Right atrium auricular region (tissue), 2 donors: ENCODE measurements at regions not wholly inside any gene's neighbourhood (a gene's known extent, or its start where the extent isn't known, plus 50 kb on each side); places are given as distances from the start of the nearest gene placed in this dataset.

ENCODE experiments used
- DNase-seq: peaks from one replicate; pipeline ENCODE4 v3.0.0-alpha.2; 2019; ENCODE audit warnings: low spot score
- H3K27ac ChIP-seq, 2 donors: fragments of 200-600 bp; sonication (generic); 1 replicate in 1 of 2; 2 replicates in 1 of 2; pipeline ENCODE4 v1.5.1; 2016 to 2019
- H3K27me3 ChIP-seq, 2 donors: fragments of 200-600 bp; sonication (generic); one replicate each; pipeline versions ENCODE4 v1.5.1 to v1.6.0; 2017 to 2019
- H3K36me3 ChIP-seq: fragments of 200-600 bp; sonication (generic); one replicate; pipeline ENCODE4 v1.5.1; 2016
- H3K4me1 ChIP-seq, 2 donors: fragments of 200-600 bp; sonication (generic); one replicate each; pipeline versions ENCODE4 v1.5.1 to v1.6.0; 2017 to 2019
- H3K4me3 ChIP-seq, 2 donors: fragments of 200-600 bp; sonication (generic); 1 replicate in 1 of 2; 2 replicates in 1 of 2; pipeline ENCODE4 v1.5.1; 2017 to 2019; ENCODE audit warnings: mild to moderate bottlenecking in 1 of 2, moderate library complexity in 1 of 2
- H3K9me3 ChIP-seq, 2 donors: fragments of 200-600 bp; sonication (generic); one replicate each; pipeline ENCODE4 v1.5.1; 2019
- CTCF ChIP-seq, 2 donors: fragments of 200-600 bp; sonication (generic); IDR thresholded peaks; one replicate each; pipeline ENCODE4 v1.5.1; 2019; ENCODE audit warnings: antibody characterized with exemption in 2 of 2

- TF ChIP-seq CTCF (IDR thresholded peaks at IDR 0.05), result no peak
- no peak for DNase-seq
- H3K9me3 ChIP-seq, result no peaks in the 10 kb centered on the region
- H3K27me3 ChIP-seq, result no peaks in the 10 kb centered on the region
- H3K36me3 ChIP-seq, result no peaks in the 10 kb centered on the region
- no peaks in the 10 kb centered on the region for H3K4me1 ChIP-seq
- H3K27ac ChIP-seq, result no peak overlapping the region
- H3K4me3 ChIP-seq, result no peak overlapping the region
Observed at GRCh38 chr5:101437351-101437750, 534.3 kb upstream of the ST8SIA4 start.

GRCh38 chr5:101435768-101436167, 532.7 kb upstream of the ST8SIA4 start:
- H3K4me3 ChIP-seq, result no peak overlapping the region
- DNase-seq, result no peak
- no peak for TF ChIP-seq CTCF (IDR thresholded peaks at IDR 0.05)

GRCh38 chr5:101431201-101431600, 528.1 kb upstream of the ST8SIA4 start:
- Histone ChIP-seq H3K27me3 (no peaks in the 10 kb centered on the region), H3K36me3 (no peaks in the 10 kb centered on the region), H3K4me3 (no peak overlapping the region), H3K9me3 (peaks cover 0 to 4% of the 10 kb centered on the region in 2 donors), H3K27ac (no peak overlapping the region), H3K4me1 (no peaks in the 10 kb centered on the region)
- no peak for DNase-seq
- TF ChIP-seq CTCF (IDR thresholded peaks at IDR 0.05), result no peak

More at GRCh38 chr5:101435768-101436167, 532.7 kb upstream of the ST8SIA4 start:
- Histone ChIP-seq H3K9me3 (no peaks in the 10 kb centered on the region), H3K27ac (no peak overlapping the region), H3K27me3 (no peaks in the 10 kb centered on the region), H3K4me1 (no peaks in the 10 kb centered on the region), H3K36me3 (no peaks in the 10 kb centered on the region)

GRCh38 chr5:101430551-101430950, 527.5 kb upstream of the ST8SIA4 start:
- Histone ChIP-seq H3K36me3 (no peaks in the 10 kb centered on the region), H3K4me1 (no peaks in the 10 kb centered on the region), H3K4me3 (no peak overlapping the region), H3K27me3 (no peaks in the 10 kb centered on the region), H3K27ac (no peak overlapping the region), H3K9me3 (peaks cover 0 to 4% of the 10 kb centered on the region in 2 donors)
- no peak for DNase-seq
- no peak for TF ChIP-seq CTCF (IDR thresholded peaks at IDR 0.05)

- Histone ChIP-seq H3K9me3 (peaks cover 0 to 4% of the 10 kb centered on the region in 2 donors), H3K4me3 (no peak overlapping the region), H3K27me3 (no peaks in the 10 kb centered on the region), H3K4me1 (no peaks in the 10 kb centered on the region), H3K36me3 (no peaks in the 10 kb centered on the region), H3K27ac (no peak overlapping the region)
- TF ChIP-seq CTCF (IDR thresholded peaks at IDR 0.05), result no peak
- no peak for DNase-seq
Observed at GRCh38 chr5:101429241-101429640, 526.2 kb upstream of the ST8SIA4 start.

- peaks cover 0 to 2% of the 10 kb centered on the region in 2 donors for H3K9me3 ChIP-seq
- no peak for DNase-seq
- no peak overlapping the region for H3K27ac ChIP-seq
- H3K36me3 ChIP-seq, result no peaks in the 10 kb centered on the region
- no peaks in the 10 kb centered on the region for H3K27me3 ChIP-seq
- H3K4me3 ChIP-seq, result no peak overlapping the region
- TF ChIP-seq CTCF (IDR thresholded peaks at IDR 0.05), result no peak
- no peaks in the 10 kb centered on the region for H3K4me1 ChIP-seq
Observed at GRCh38 chr5:101425339-101425859, 522.3 kb upstream of the ST8SIA4 start.
